HG03565 (cell line): ENCODE measurements at regions not wholly inside any gene's neighbourhood (a gene's known extent, or its start where the extent isn't known, plus 50 kb on each side); places are given as distances from the start of the nearest gene placed in this dataset.
"Not testable (repeated sequence)": the region's sequence is repeated elsewhere in the genome, so short reads cannot be mapped to it uniquely, and the experiment has no call there.

Source experiments
- ATAC-seq: cut with Tn5 transposase; IDR thresholded peaks from one replicate; pipeline ENCODE4 v1.9.1; 2021; ENCODE audit warnings: mild to moderate bottlenecking, moderate library complexity; ENCODE audit not compliant: unreplicated experiment

DNA sequence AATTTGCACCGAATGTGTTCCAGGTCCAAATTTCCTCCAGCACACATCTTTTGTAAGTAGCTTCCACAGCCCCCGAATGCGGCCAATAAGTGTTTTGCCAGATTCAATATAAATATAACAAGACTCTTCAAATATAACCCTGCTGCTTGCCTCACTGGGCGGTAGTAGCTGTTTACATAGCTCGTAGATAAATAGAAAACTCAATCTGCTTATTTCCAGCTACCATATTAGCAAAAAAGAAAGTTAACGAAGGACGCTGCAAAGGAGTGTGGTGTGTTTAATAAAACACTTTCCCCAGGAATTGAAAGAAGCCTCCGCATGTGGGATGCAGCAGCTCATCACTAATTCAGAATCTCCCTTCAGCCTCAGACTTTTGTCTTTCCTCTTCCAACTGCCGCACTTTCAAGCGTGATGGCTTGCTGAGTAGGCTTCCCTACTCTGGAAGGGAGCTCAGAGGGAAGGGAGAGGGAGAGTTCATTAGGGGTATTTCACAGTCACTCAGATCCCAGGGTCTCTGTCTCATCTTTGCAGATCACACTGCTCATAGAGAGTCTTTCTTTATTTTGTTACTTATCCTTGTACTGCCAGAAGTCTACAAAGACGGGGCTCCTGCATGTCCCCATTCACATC is 367.0 kb downstream of the RND3 start:
- no peak for ATAC-seq

DNA sequence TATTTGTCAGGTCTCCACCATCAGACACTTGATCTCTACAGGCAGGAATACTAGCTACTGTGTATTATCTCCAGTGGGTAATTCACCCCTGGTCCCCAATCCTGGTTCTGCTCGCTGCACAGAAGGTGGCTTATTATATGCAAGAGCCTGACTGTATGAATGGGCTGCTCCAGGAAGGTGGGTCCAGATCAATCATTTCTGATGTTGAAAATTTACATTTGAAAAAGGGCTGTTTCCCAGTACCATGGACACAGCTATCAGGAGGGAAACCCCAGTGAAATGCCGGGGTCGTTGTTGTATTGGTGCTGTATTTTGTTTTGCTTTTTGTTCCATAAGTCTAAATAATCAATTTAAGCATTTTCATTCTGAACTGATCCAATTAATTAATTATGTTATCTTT is 367.6 kb downstream of the RND3 start:
- no peak for ATAC-seq

DNA sequence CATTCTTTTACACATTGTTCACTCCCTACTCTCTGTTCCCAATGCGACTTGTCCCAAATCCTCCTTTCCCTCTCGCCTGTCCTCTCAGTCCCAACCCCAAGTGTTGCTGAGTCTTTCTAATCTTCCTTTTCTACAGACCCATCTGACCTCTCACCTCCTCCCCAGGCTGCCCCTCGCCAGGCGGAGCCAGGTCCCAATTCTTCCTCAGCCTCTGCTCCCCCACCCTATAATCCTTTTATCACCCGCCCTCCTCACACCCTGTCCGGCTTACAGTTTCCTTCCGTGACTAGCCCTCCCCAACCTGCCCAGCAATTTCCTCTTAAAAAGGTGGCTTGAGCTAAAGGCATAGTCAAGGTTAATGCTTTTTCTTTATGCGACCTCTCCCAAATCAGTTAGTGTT is 373.4 kb downstream of the RND3 start:
- ATAC-seq: not testable (repeated sequence)

DNA sequence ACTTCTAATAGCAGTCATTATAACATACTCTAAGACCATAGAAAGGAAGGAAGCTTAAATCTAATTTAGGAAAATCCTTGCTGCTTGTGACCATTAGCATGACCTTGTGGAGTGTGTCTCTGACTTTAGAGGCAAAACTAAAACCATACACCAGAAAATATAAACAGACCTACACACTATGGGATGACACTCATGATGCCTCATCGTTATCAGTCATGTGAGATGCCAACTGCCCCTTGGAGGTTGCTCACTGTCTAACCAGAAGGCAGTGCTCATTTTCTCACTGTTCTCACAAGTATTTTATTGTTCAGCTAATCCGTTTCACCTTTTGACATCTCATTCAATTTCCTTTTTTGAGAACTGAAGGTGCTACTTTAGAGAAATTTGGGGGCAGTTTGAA is 376.9 kb downstream of the RND3 start:
- no peak for ATAC-seq

DNA sequence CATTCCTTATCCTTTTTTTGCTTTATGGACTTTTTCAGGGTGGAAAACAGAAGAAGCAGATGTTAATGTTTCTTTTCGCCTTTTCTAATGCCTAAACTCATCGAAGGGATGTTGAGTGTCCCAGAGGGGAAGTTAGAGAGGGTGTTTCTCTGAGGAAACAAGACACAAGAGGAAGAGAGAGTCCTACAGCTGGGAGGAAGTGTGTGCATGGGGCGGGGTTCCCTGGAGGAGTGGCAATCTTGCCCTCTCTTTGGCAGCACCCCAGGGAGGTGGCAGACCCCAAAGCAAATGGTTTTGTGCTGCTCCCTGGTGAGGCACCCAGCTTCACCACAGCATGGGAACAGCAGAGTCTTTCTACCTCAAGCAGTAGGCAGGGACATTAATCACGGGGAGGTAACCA is 377.6 kb downstream of the RND3 start:
- ATAC-seq: no peak

DNA sequence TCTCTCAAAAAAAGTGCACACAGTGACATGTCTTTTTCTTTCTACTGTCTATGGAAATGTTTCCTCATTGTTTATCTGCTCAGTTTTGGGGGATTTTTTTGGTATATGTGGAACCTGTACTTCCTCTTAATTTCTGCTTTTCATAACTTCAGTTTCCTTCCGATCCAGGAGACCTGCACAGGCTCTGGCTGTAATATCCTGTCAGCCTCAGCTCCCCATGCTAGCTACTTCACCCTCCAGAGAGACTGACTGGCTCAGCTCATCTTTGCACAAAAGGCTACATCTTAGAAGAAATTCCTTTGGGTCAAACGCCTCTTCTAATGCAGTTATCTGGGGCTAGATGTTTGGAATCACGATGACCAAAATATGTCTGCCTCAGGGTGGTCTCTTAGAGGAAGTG is 378.4 kb downstream of the RND3 start:
- ATAC-seq: no peak

DNA sequence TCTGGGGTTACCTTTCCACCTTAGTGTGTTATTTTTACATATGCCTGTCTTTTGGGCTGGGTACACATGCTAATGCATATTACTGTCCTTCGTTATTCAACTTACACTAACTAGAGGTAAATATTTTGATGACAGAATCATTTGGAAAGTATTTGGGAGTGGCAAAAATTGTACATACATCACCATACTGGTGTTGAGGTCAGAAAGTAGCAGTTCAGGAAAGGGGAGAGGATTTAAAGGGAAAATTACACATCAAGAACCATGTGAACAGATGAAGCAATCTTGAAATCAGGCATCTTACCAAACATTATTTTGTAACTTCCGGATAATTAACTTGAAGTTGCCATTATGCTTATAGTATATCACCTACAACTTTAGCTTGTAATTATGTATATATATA is 379.7 kb downstream of the RND3 start:
- ATAC-seq: no peak

DNA sequence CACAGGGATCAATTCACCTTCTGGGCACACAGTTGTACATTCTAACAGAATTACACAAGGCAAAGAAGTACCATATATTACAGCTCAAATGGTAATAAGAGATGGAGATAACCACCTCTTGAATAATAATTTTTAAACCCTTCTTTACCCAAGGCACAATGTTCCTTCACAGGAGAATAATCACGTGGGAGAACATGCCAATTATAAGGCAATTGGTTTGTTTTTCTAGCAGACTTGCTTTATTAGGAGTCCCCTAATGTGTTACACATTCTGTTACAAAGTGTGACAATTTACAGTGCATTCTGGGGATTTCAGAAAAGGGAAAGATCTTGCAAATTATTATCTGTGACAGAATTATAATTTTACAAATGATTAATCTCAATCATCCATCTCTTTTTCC is 380.3 kb downstream of the RND3 start:
- ATAC-seq: no peak

DNA sequence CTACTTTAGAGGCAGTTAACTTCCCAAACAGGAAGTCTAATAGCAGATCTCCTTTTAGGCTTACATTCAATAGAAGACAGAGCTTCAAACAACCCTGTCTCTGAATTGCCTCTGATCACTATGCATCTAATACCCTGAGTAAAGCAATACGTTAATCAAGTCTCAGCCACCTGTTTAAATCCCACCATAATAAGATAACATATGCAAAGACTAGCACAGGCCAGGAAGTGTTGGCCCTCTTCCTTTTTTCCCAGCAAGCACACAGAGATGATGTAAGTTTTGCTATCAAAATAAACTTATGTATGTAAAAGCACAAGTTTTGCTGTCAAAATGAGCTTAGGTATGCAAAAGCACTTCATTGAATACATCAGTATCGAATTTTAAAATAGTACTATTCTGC is 385.5 kb downstream of the RND3 start:
- no peak for ATAC-seq

DNA sequence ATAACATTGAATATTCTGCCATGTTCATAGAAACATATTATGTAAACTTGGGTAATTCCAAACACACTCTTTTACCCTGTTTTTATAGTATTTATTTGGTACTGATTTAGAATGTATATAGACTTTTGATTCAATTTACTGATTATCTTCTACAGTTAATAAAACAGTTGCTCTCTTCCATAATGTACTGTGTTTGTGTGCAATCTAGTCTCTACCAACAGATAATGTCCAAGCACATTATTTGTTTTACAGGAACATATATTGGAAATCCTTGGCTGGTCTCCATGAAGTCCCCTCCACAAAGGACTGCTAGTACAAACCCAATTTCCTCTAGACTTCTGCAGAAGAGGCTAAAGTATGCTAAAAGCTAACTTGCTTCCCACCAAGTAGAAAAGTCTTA is 386.6 kb downstream of the RND3 start:
- ATAC-seq: no peak

DNA sequence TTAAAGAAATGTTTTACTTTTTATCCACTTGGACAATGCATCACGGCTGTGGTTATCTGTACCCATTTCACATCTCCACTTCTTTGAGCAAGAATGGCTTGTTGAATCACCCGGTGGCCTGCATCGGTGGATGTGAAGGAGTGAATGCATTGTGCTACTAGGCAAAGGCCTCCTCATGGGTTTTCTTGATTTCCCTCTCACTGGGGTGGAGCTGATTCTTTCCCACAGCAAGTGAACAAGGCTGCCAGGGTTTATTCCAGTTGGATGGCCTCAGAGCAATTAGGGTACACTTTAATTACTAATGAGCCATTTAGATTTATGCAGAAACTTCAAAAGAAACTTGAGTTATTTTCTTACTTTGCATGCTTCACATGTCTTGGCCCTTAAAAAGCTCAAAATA is 387.1 kb downstream of the RND3 start:
- no peak for ATAC-seq

DNA sequence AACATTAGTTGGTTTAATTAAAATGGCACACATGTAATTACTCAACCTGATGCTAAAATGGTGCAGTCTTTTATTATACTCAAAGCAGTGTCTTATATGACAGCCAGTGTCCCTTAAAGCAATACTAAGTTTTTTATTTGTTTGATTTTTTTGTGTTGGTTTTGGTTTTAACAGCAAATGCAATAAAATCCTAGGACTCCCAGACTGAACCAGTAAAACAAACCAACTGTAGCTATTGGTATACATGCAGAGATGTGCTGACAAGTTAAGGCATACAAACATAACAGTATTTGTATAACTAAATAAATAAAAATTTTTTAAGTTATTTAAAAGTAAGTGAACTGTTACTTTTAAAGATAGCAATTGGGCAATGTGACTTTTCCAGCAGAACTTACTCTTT is 387.7 kb downstream of the RND3 start:
- ATAC-seq: no peak

DNA sequence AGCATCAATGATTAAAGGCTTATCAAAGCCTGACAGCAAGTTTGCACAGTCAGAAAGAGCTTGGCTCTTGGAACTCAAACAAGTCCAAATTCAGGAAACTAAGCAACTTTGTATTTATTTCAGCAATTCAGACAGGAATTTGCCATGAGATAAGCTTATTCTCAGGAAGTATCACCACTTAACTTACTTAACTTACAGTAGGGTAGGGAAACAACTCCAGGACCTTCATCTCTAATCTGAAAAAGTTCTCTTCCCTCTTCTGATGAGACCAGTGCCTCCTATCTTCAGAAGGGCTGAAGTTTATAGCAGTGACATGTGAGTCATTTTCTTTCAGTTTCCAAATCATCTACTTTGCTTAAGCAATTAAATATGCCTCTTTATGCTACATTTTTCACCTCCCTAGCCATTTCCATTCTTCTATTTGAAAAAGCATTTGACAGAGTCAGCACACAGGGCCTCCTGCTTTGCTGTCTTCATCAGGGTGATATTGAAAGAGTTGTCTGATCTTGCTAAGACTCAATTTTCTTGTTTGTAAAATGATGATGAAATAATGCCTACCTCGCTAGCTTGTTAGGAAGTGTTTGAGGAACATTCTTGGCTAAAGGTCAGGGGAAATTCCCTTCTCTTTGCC is 389.5 kb downstream of the RND3 start:
- ATAC-seq: no peak

DNA sequence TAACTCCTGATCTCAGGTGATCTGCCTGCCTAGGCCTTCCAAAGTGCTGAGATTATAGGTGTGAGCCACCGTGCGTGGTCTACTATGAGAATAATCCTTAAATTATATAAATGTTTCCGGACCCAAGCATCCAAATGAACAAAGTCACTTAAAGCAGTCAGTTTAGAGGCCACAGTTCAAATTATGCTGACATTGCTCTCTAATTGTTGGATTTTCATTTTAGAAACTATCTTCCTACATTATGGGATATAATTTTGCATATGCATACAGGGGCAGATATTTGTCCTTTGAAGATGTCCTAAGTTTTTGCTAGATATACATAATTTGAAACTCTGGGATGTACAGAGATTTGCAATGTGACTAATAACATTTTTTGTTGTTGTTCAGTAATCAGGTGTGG is 390.1 kb downstream of the RND3 start:
- ATAC-seq: no peak

DNA sequence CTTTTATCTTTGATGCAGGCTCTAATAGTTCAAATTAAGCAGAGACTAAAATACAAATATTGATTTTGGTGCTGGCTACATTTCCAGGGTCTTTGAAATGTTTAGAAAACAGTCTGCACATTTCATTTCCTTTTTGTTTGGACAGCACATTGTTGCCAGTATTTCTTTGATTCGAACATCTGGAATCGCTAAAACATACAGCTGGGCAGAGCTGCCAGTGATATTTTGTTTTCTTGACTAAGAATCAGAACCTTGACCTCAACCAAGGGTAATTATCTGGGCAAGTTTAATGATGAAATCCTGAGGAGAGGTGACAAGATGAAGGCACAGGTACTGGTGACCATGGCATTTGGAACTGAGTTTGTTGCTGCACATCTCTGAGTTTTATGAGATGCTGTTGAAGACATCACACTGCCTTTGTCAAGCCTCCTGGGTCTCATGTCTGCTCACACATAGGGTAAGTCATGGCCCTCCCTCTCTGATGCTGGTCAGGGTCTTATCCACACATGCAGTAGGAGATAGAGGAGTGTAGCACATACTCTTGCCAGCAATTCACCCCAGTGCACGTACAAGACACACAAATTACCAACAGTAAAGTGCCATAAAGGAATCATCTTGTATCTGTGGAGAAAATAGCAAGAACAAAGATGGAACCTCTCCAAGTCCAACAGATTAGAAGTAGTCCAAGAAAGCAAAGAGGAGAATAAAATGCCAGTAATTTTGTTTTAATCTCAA is 391.9 kb downstream of the RND3 start:
- ATAC-seq: no peak

DNA sequence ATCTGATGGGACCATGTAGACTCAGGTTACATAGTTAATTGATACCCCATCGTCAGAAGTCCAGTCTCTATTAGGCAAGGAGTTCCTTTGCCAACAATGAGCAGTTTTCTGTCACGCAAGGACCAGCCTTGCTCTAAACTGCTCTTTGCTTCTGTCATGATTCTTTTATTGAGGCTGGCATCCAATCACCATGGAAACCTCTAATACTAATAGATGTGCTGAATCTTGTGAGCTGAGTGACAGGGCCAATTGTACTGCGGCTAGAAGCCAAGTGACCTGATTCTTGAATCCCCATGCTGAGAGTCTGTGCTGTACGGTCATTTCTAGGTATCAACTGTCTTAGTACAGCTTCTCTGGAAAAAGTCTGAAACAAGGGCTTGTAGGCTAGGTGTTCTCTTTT is 395.6 kb downstream of the RND3 start:
- no peak for ATAC-seq

DNA sequence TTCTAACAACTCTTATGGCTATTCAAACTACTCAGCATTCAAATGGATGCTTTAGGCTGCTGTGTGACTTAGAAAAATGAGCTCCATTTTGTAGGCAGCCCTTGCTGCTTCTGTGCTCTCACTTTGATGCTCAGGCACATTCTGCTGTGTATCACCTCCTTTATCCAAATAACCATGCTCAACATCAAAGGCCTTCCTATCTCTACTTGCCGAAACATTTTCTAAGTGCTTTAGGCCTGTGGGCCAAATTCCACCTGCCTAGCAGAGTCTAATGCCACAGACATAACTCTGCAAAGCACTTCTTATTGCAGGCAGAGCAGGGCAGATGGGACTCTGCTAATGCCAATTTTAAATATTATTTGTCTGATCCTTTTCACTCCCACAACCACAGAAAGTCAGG is 397.4 kb downstream of the RND3 start:
- ATAC-seq: no peak

DNA sequence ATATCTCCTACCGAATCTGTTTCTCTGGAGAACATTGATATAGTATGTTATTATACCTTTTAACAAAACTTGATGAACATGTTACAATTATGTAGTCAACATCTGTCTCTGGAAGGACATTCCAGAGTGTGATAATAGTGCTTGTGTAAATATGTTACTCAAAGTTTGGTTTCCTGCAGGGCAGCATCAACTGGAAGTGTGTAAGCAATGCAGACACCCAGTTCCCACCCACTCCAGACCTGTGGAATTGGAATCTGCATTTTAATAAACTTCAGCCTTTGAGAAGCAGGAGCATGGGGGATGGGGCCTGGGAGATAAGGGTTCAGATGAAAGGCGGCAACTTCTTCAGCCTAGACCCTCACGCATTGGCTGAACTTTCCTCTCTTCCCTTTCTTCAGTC is 398.9 kb downstream of the RND3 start:
- no peak for ATAC-seq

DNA sequence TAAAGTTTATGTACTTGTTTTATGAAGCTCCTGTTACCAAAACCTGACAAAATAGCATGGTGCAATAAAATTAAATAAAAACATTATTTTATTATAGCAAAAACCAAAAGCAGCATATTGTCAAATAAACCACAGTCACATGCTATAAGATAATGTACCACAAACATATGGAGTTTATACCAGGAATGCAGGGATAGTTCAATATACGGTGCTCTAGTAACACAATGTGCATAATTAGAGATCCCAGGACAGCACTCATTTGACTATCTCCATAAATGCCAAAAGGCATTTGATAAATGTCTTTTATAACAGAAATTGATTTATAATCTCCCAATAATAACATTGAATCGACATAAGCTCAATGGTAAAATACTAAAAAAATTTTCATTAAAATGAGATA is 402.0 kb downstream of the RND3 start:
- no peak for ATAC-seq

DNA sequence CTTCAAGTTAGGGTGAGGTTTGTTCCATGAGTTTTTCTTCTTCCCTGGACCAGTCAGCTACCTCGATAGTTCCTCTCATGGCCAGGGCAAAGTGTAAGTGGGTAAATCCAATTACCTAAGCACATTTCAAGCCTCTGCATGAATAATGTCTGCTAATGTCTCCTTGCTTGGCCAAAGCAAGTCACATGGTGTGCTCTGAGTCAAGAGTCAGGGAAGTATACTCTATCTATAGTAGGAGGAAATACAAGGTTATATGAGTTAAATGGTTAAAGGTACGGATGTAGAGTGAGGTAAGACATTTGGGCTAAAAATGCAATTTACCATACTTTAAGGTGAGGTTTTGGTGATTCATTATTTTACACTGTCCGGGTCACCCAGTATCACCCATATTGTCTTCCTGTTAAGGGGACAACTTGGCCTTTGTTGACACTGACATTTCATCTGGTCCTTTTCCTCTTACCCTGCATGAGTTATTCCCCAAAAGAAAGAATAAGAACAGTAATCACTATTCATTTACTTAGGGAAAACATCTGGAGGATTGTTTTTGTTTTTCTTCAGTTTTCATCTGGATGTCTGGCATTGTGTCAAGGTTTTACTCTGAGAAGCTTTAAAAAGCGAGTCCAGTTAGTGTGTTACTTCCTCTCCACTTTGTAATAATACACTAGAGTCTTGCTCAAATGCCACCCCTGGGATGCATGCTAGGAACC is 405.5 kb downstream of the RND3 start:
- ATAC-seq: no peak

DNA sequence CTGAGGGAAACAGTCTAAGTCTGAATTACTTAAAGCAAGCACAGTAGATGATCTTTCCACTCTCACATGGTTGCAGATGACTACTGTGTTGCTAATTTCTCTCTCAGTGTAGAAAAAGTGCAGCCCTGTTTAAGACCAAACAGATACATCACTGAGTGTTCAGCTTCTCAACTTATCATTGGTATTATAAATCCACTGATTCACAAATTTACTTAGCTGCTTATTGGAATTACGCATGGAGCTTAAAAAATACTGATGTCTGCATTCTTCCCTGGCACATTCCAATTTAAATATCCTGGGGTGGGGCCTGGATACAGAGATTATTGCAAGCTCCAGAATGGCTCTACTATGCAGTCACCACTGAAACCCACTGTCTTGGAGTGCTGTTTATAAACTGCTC is 411.2 kb downstream of the RND3 start:
- ATAC-seq: no peak

DNA sequence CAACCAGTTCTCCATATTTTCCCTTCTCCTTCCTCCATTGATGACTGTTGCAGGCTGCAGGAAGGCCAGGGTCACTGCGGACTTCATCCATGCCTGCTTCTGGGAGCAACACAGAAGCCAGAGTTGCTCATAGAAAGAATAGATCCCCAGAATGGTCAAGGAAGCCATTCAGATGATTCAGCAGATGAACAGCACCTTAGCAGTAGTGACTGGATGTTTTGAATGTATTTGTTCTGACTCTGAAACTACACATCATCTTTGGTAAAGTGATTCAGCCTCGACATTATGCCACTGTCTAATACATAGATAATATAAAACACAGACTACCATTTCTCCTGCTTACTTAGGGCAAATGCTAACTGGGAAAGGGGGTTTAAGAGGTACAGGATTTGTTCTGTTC is 411.6 kb downstream of the RND3 start:
- ATAC-seq: no peak
